ENCODE measurements at regions not wholly inside any gene's neighbourhood (a gene's known extent, or its start where the extent isn't known, plus 50 kb on each side); places are given as distances from the start of the nearest gene placed in this dataset.

- Histone ChIP-seq H3K4me3 (no peak overlapping the region), H3K27ac (no peak overlapping the region), H3K79me2 (ENCODE audit: low read depth) (no peaks in the 10 kb centered on the region), H3K9me3 (ENCODE audit: low read depth) (no peaks in the 10 kb centered on the region), H3F3A (ENCODE audit: low read depth) (no peaks in the 10 kb centered on the region), H3K4me2 (no peak overlapping the region), H3K9ac (no peak overlapping the region), H3K36me3 (no peaks in the 10 kb centered on the region), H4K20me1 (ENCODE audit: low read depth) (no peaks in the 10 kb centered on the region), H3K27me3 (no peaks in the 10 kb centered on the region), H3K4me1 (no peaks in the 10 kb centered on the region), H2AFZ (replicated peaks) (no peak overlapping the region)
- Mint-ChIP-seq H3K9me3 (no peaks in the 10 kb centered on the region), H3K27me3 (ENCODE audit: insufficient read depth, low read depth) (peaks cover 13% of the 10 kb centered on the region), H3K4me1 (no peaks in the 10 kb centered on the region), H3K4me3 (no peak overlapping the region), H3K36me3 (no peaks in the 10 kb centered on the region), H3K27ac (no peak overlapping the region)
- TF ChIP-seq EZH2phosphoT487 (IDR thresholded peaks at IDR 0.05), result no peak
- DNase-seq (ENCODE audit: low spot score), result no peak
Observed at GRCh38 chr14:38724621-38725020, 378.4 kb downstream of the SEC23A start.

GRCh38 chr14:38723959-38724358 lies 379.1 kb downstream of the SEC23A start:
- H4K20me1 ChIP-seq (ENCODE audit: low read depth), result no peaks in the 10 kb centered on the region
- no peak for DNase-seq (ENCODE audit: low spot score)
- H3K27me3 ChIP-seq, result no peaks in the 10 kb centered on the region
- H3K36me3 ChIP-seq, result no peaks in the 10 kb centered on the region
- H3K4me3 ChIP-seq, result no peak overlapping the region
- H3F3A ChIP-seq (ENCODE audit: low read depth), result no peaks in the 10 kb centered on the region
- no peaks in the 10 kb centered on the region for H3K4me1 Mint-ChIP-seq
- H3K4me2 ChIP-seq, result no peak overlapping the region
- H3K36me3 Mint-ChIP-seq, result no peaks in the 10 kb centered on the region
- H3K9me3 ChIP-seq (ENCODE audit: low read depth), result no peaks in the 10 kb centered on the region
- H3K9me3 Mint-ChIP-seq, result no peaks in the 10 kb centered on the region
- no peak overlapping the region for H3K27ac Mint-ChIP-seq
- no peaks in the 10 kb centered on the region for H3K79me2 ChIP-seq (ENCODE audit: low read depth)
- TF ChIP-seq EZH2phosphoT487 (IDR thresholded peaks at IDR 0.05) (no peak), CTCF (IDR thresholded peaks at IDR 0.05) (no peak), EZH2 (IDR thresholded peaks at IDR 0.05) (no peak)
- no peak overlapping the region for H2AFZ ChIP-seq (replicated peaks)
- no peak overlapping the region for H3K27ac ChIP-seq
- no peaks in the 10 kb centered on the region for H3K4me1 ChIP-seq
- no peak overlapping the region for H3K4me3 Mint-ChIP-seq
- H3K27me3 Mint-ChIP-seq (ENCODE audit: insufficient read depth, low read depth), result peaks cover 13% of the 10 kb centered on the region
- H3K9ac ChIP-seq, result no peak overlapping the region

GRCh38 chr14:38723277-38723676 lies 379.8 kb downstream of the SEC23A start:
- TF ChIP-seq EZH2phosphoT487 (IDR thresholded peaks at IDR 0.05) (no peak), EZH2 (IDR thresholded peaks at IDR 0.05) (no peak), CTCF (IDR thresholded peaks at IDR 0.05) (no peak)
- Histone ChIP-seq H3K27ac (no peak overlapping the region), H3K4me3 (no peak overlapping the region), H3K4me1 (no peaks in the 10 kb centered on the region), H4K20me1 (ENCODE audit: low read depth) (no peaks in the 10 kb centered on the region), H3K4me2 (no peak overlapping the region), H3K9ac (no peak overlapping the region), H3K36me3 (no peaks in the 10 kb centered on the region), H3K27me3 (no peaks in the 10 kb centered on the region), H2AFZ (replicated peaks) (no peak overlapping the region), H3K79me2 (ENCODE audit: low read depth) (no peaks in the 10 kb centered on the region), H3F3A (ENCODE audit: low read depth) (no peaks in the 10 kb centered on the region), H3K9me3 (ENCODE audit: low read depth) (no peaks in the 10 kb centered on the region)
- Mint-ChIP-seq H3K4me3 (no peak overlapping the region), H3K27me3 (ENCODE audit: insufficient read depth, low read depth) (peaks cover 13% of the 10 kb centered on the region), H3K9me3 (no peaks in the 10 kb centered on the region), H3K27ac (no peak overlapping the region), H3K4me1 (no peaks in the 10 kb centered on the region), H3K36me3 (no peaks in the 10 kb centered on the region)
- no peak for DNase-seq (ENCODE audit: low spot score)

GRCh38 chr14:38721822-38722431 lies 381.1 kb downstream of the SEC23A start:
- H3K36me3 ChIP-seq, result no peaks in the 10 kb centered on the region

More at GRCh38 chr14:38721822-38722431, 381.1 kb downstream of the SEC23A start:
- Histone ChIP-seq H3K9ac (no peak overlapping the region), H3K27ac (no peak overlapping the region), H3K79me2 (ENCODE audit: low read depth) (no peaks in the 10 kb centered on the region), H3F3A (ENCODE audit: low read depth) (no peaks in the 10 kb centered on the region), H3K9me3 (ENCODE audit: low read depth) (no peaks in the 10 kb centered on the region), H3K4me2 (no peak overlapping the region), H2AFZ (replicated peaks) (no peak overlapping the region), H4K20me1 (ENCODE audit: low read depth) (no peaks in the 10 kb centered on the region), H3K27me3 (no peaks in the 10 kb centered on the region), H3K4me1 (no peaks in the 10 kb centered on the region), H3K4me3 (no peak overlapping the region)
- DNase-seq (ENCODE audit: low spot score), result peak; percentile 67
- no peaks in the 10 kb centered on the region for H3K4me1 Mint-ChIP-seq
- no peaks in the 10 kb centered on the region for H3K36me3 Mint-ChIP-seq
- no peak overlapping the region for H3K27ac Mint-ChIP-seq
- H3K4me3 Mint-ChIP-seq, result no peak overlapping the region
- H3K27me3 Mint-ChIP-seq (ENCODE audit: insufficient read depth, low read depth), result peaks cover 15% of the 10 kb centered on the region
- no peaks in the 10 kb centered on the region for H3K9me3 Mint-ChIP-seq
- no peak for TF ChIP-seq EZH2 (IDR thresholded peaks at IDR 0.05)
- TF ChIP-seq EZH2phosphoT487 (IDR thresholded peaks at IDR 0.05), result no peak
- TF ChIP-seq CTCF (IDR thresholded peaks at IDR 0.05), result peak; percentile 94

Measured in neural progenitor cell (in vitro differentiated cells).